Stimulated activated CD8-positive, alpha-beta memory T cell treated with anti-CD3 and anti-CD28 coated beads, Interleukin-12 subunit alpha, Interleukin-12 subunit beta, amount 100 ng/mL, for 1 hour (primary cell): ENCODE measurements at regions not wholly inside any gene's neighbourhood (a gene's known extent, or its start where the extent isn't known, plus 50 kb on each side); places are given as distances from the start of the nearest gene placed in this dataset.

Experiments used
- DNase-seq: peaks from one replicate; pipeline ENCODE4 v3.0.0-alpha.2; 2020; ENCODE audit warnings: low read depth

DNA sequence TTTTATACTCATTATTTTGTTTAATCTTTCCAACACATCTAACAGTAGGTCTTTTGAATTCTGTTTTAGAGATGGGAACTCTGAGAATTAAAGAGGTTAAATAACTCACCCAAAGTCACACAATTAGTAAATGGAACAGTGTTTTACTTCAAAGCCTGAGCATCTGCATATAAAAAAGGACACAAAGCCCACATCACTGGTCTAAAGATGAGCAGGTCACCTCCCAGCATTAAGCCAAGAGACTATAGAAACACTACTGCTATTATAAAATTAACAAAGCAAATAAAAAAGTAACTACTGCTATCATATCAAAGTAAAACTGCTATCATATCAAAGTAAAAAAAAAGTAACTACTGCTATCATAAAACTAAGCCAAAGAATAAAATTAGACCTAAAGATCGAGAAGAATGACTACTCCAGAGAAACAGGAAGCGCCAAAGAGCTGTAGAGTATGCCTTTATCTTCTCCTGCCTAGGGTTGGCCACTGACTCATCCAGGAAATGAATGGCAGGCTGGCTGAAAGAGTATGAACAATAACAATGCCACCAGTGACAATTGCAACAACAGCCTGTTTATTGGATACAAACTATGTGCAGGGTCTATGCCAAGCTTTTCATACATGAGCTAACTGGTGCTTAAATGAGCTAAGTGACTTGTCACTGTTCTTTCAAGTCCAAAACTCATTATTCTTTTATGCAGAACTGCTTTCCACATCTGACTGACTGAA lies 1153.0 kb upstream of the TENM4 start:
- DNase-seq, result no peak

DNA sequence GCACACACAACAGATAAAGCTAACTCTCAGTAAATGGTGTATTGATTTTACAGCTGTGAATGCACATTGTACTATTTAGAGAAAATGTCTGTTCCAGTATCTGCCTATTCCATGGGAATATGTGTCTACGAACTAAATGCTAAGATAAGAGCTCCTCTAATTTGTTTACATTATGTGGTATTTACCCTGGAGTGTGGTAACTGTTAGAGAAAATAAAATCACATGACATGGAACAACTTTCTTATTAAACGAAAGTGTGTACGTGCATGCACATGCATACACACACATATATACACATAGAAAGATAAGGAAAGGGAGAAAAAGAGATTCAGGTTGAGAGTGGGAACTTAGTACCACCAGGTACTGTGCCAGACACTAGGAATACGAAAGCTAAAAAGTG lies 1151.7 kb upstream of the TENM4 start:
- DNase-seq, result no peak

DNA sequence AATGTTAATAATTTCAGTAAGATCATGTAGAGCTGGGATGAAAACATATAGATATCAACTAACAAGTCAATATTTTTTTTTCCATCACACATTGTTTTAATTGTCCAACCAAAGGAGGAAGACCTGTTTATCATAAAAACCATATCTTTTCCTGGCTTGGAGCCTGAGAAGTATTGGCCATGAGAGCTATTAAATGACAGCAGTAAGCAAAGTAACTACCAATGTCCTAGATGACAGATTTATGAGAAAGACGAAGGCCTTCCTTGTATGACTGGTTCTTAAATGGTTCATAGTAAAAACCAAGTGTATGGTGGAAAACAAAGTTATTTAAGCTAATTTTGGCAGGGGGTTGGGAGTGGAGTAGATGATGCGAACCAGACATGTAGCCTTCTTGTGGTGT lies 1147.1 kb upstream of the TENM4 start:
- DNase-seq, result no peak

GRCh38 chr11:80586464-80586863 lies 1145.6 kb upstream of the TENM4 start:
- no peak for DNase-seq

GRCh38 chr11:80584661-80585060 lies 1143.8 kb upstream of the TENM4 start:
- no peak for DNase-seq

GRCh38 chr11:80569832-80570231 lies 1129.0 kb upstream of the TENM4 start:
- DNase-seq, result no peak

DNA sequence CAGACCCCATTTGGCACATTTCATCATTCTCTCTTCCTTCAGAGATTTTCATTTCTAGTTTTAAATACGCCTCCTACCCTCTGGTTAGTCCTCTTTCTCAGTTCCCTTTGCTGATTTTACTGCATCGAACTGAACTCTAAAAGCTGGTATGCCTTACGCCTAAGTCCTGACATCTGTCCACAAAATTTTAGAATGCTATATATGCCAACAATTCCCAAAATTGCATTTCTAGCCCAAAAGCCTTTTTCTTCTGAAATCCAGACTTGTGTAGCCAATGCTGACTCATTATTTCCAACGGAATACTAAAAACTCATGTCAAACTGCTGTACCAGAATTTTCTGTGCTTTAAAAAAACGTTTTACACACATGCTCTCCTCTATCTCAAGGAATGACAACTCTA lies 1124.4 kb upstream of the TENM4 start:
- no peak for DNase-seq

GRCh38 chr11:80562523-80563125 lies 1121.8 kb upstream of the TENM4 start:
- no peak for DNase-seq

DNA sequence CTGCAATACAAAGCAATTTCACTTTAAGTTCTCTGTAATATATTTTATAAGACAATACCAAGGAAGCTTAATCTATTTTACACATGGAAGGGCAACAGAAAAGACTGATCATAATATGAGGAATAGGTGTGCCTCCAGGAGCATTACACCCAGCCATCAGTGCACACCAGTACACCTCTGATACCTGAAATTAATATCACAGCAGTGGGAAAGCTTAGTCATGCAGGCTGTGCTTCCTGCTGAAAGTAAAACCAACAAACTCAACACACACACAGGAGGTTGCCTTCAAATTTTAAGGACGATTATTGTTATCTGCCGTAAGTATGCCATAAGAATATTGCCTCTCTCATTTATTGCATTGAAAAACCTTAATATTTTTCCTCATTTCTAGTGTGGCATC lies 1119.1 kb upstream of the TENM4 start:
- DNase-seq, result no peak

DNA sequence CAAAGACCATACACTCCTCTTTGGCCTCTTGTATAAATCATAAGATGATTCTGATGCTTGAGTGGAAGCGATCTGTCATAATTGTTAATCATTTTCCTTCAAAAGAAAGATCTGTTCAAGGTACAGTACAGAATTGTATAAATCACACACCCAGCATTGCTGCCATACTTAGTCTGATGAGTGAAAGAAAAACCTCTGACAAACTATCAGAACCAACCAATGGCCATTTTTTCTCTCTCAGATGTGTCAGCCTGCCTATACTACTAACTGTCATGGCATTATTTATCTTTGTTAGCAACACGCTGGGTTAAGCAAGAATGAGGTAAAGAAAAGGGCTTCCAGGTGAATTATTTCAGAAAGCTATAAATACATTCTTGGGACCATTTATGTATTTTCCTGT lies 1112.7 kb upstream of the TENM4 start:
- no peak for DNase-seq

DNA sequence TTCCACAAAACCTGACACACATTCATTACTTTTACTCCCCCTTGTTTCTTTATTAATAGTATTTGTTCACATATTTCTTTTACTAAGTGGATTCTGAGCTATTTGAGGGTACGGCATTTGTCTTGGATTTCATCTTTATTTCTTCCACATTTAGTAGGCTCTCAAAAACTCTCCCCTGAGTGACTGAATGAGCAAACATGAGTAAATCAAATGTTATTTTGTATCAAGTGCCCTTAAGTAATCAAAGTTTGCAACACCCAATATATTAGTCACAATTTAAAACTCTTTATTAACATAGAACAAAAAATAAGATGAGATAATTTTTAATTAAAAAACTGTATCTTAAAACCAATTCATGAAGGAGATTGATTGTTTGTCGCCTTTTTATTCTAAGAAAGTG lies 1101.9 kb upstream of the TENM4 start:
- no peak for DNase-seq

DNA sequence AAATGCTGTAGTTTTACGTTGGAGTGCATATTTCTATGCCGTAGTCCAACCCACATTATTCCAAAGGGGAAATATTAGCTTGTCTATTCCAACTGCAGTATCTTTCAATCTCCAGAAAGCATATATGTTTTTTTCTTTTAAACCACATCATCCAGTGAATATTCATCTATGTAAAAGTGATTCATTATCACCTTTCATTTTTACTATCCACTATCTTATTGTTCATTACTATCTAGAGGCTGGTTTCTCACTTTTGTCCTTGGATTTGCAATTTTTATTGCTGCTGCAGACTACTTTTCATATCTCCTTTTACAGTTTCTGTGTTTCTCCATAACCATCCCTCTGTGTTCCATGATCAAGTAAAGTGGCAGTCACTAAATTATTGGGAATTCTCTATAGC lies 1097.2 kb upstream of the TENM4 start:
- no peak for DNase-seq

- no peak for DNase-seq
Measured at GRCh38 chr11:80533463-80533862, 1092.6 kb upstream of the TENM4 start.

GRCh38 chr11:80532633-80533232 lies 1091.9 kb upstream of the TENM4 start:
- no peak for DNase-seq

GRCh38 chr11:80529726-80530125 lies 1088.9 kb upstream of the TENM4 start:
- DNase-seq, result no peak

GRCh38 chr11:80525663-80526405 lies 1085.0 kb upstream of the TENM4 start:
- DNase-seq, result no peak

DNA sequence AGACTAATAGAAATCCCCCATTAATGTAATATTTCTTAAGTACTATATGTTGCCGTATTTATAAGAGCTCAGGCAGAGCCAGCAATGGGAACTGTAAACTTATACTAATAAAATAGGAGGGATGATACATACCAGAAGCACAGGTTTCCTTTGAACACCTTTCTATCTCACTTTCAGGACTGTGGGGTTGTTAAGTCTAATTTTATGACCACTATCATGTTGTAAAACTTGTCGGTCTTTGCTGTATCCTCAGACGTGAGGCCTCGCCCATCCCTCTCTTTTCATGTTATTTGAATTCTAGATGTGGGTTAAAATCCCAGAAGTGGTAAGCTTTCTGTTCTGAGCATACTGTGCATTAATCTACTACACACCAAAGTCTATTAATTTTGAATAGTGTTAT lies 1083.5 kb upstream of the TENM4 start:
- no peak for DNase-seq

- no peak for DNase-seq
Measured at GRCh38 chr11:80523057-80523456, 1082.2 kb upstream of the TENM4 start.

- no peak for DNase-seq
Measured at GRCh38 chr11:80521592-80521991, 1080.8 kb upstream of the TENM4 start.

- DNase-seq, result no peak
Measured at GRCh38 chr11:80520507-80520887, 1079.7 kb upstream of the TENM4 start.

GRCh38 chr11:80519596-80520506 lies 1079.0 kb upstream of the TENM4 start:
- DNase-seq, result no peak

- DNase-seq, result no peak
Measured at GRCh38 chr11:80517701-80518100, 1076.9 kb upstream of the TENM4 start.
